ENCODE measurements at regions not wholly inside any gene's neighbourhood (a gene's known extent, or its start where the extent isn't known, plus 50 kb on each side); places are given as distances from the start of the nearest gene placed in this dataset.

GRCh38 chr2:139170406-139170805 is 390.2 kb upstream of the NXPH2 start:
- H3K9me3 ChIP-seq: no peaks in the 10 kb centered on the region
- WGBS, 5 donors: 69 to 85% (median 82%) methylated on average over 2 of the region's 2 CpGs
- no peaks in the 10 kb centered on the region for H3K27me3 ChIP-seq
- intact Hi-C loops (cut with DNase I; ENCODE audit: low total_unique reads): no loop called here
- no peaks in the 10 kb centered on the region for H3K36me3 ChIP-seq
- no peak overlapping the region for H3K27ac ChIP-seq
- H3K4me3 ChIP-seq: no peak overlapping the region
- no peaks in the 10 kb centered on the region for H3K4me1 ChIP-seq
- DNase-seq: no peak
- TF ChIP-seq POLR2A (IDR thresholded peaks at IDR 0.05) (no peak), EP300 (IDR thresholded peaks at IDR 0.05) (no peak)

GRCh38 chr2:139165601-139166000 is 385.4 kb upstream of the NXPH2 start:
- Histone ChIP-seq H3K36me3 (no peaks in the 10 kb centered on the region), H3K27ac (no peak overlapping the region), H3K4me1 (no peaks in the 10 kb centered on the region), H3K4me3 (no peak overlapping the region), H3K9me3 (no peaks in the 10 kb centered on the region), H3K27me3 (no peaks in the 10 kb centered on the region)
- intact Hi-C loops (cut with DNase I; ENCODE audit: low total_unique reads): no loop called here
- WGBS, 5 donors: 78 to 89% (median 87%) methylated on average over 2 of the region's 2 CpGs
- DNase-seq: no peak
- TF ChIP-seq CTCF (IDR thresholded peaks at IDR 0.05) (no peak), POLR2AphosphoS5 (IDR thresholded peaks at IDR 0.05) (no peak), EP300 (IDR thresholded peaks at IDR 0.05) (no peak), POLR2A (IDR thresholded peaks at IDR 0.05) (no peak)

- DNase-seq: no peak
- Histone ChIP-seq H3K27me3 (no peaks in the 10 kb centered on the region), H3K4me3 (no peak overlapping the region), H3K9me3 (no peaks in the 10 kb centered on the region), H3K36me3 (no peaks in the 10 kb centered on the region), H3K27ac (no peak overlapping the region), H3K4me1 (no peaks in the 10 kb centered on the region)
- WGBS, 5 donors: 96 to 99% (median 97%) methylated on average over 2 of the region's 2 CpGs
- intact Hi-C loops (cut with DNase I; ENCODE audit: low total_unique reads): no loop called here
- TF ChIP-seq EP300 (IDR thresholded peaks at IDR 0.05) (no peak), POLR2AphosphoS5 (IDR thresholded peaks at IDR 0.05) (no peak), POLR2A (IDR thresholded peaks at IDR 0.05) (no peak), CTCF (IDR thresholded peaks at IDR 0.05) (no peak)
These were observed 384.9 kb upstream of the NXPH2 start for GRCh38 chr2:139165041-139165440.

- H3K9me3 ChIP-seq: no peaks in the 10 kb centered on the region
- H3K36me3 ChIP-seq: no peaks in the 10 kb centered on the region
- H3K4me1 ChIP-seq: no peaks in the 10 kb centered on the region
- no peak for DNase-seq
- TF ChIP-seq CTCF (IDR thresholded peaks at IDR 0.05) (no peak), POLR2AphosphoS5 (IDR thresholded peaks at IDR 0.05) (no peak), POLR2A (IDR thresholded peaks at IDR 0.05) (no peak), EP300 (IDR thresholded peaks at IDR 0.05) (no peak)
- H3K27ac ChIP-seq: no peak overlapping the region
- WGBS, 5 donors: 82 to 97% (median 94%) methylated on average over 1 of the region's 1 CpG
- no peaks in the 10 kb centered on the region for H3K27me3 ChIP-seq
- intact Hi-C loops (cut with DNase I; ENCODE audit: low total_unique reads): no loop called here
- no peak overlapping the region for H3K4me3 ChIP-seq
These were observed 382.8 kb upstream of the NXPH2 start for GRCh38 chr2:139162957-139163356.

GRCh38 chr2:139162456-139162855 is 382.3 kb upstream of the NXPH2 start:
- H3K9me3 ChIP-seq: no peaks in the 10 kb centered on the region
- H3K27ac ChIP-seq: no peak overlapping the region
- no peaks in the 10 kb centered on the region for H3K27me3 ChIP-seq
- intact Hi-C loops (cut with DNase I; ENCODE audit: low total_unique reads): no loop called here
- no peaks in the 10 kb centered on the region for H3K36me3 ChIP-seq
- H3K4me1 ChIP-seq: no peaks in the 10 kb centered on the region
- H3K4me3 ChIP-seq: no peak overlapping the region
- DNase-seq: no peak
- 78 to 88% (median 83%) methylated on average over 2 of the region's 2 CpGs for WGBS, 5 donors
- TF ChIP-seq CTCF (IDR thresholded peaks at IDR 0.05) (no peak), POLR2A (IDR thresholded peaks at IDR 0.05) (no peak), POLR2AphosphoS5 (IDR thresholded peaks at IDR 0.05) (no peak)
